Upper lobe of left lung (tissue), 6 donors: ENCODE measurements at regions not wholly inside any gene's neighbourhood (a gene's known extent, or its start where the extent isn't known, plus 50 kb on each side); places are given as distances from the start of the nearest gene placed in this dataset.

Experiments used
- ATAC-seq, 2 donors: fragments of 200-7000 bp; cut with Tn5 transposase; one replicate each; pipeline ENCODE4 v1.9.1; 2022; ENCODE audit warnings: mild to moderate bottlenecking in 2 of 2, moderate library complexity in 2 of 2; ENCODE audit not compliant: low FRiP score in 2 of 2
- DNase-seq, 2 donors: peaks; one replicate each; pipeline ENCODE4 v3.0.0-alpha.2; 2019 to 2020
- H3K27ac ChIP-seq, 4 donors: fragments of 200-600 bp; sonication (generic); one replicate each; pipeline ENCODE4 v1.5.1; 2016 to 2019
- H3K27me3 ChIP-seq, 4 donors: fragments of 200-600 bp; sonication (generic); one replicate each; pipeline ENCODE4 v1.5.1; 2017 to 2019
- H3K36me3 ChIP-seq, 4 donors: fragments of 200-600 bp; sonication (generic); one replicate each; pipeline ENCODE4 v1.5.1; 2016 to 2019
- H3K4me1 ChIP-seq, 4 donors: fragments of 200-600 bp; sonication (generic); one replicate each; pipeline ENCODE4 v1.5.1; 2018 to 2019
- H3K4me3 ChIP-seq, 4 donors: fragments of 200-600 bp; sonication (generic); one replicate each; pipeline ENCODE4 v1.5.1; 2017 to 2019; ENCODE audit warnings: mild to moderate bottlenecking in 2 of 4, moderate library complexity in 1 of 4
- H3K9me3 ChIP-seq, 4 donors: fragments of 200-600 bp; sonication (generic); one replicate each; pipeline ENCODE4 v1.5.1; 2018 to 2019
- CTCF ChIP-seq, 6 experiments: fragments of 450-650 bp in 4 of 6; fragments of 200-600 bp in 2 of 6; sonication (generic) in 2 of 6; IDR thresholded peaks; one replicate each; pipeline ENCODE4 v1.5.1; 2016 to 2019; ENCODE audit warnings: antibody characterized with exemption in 6 of 6
- EP300 ChIP-seq, 4 donors: sonication (generic); formaldehyde crosslinking; IDR thresholded peaks; one replicate each; pipeline ENCODE4 v1.5.1; 2017; ENCODE audit warnings: antibody characterized with exemption in 4 of 4, control low read depth in 2 of 4
- POLR2A ChIP-seq, 4 donors: fragments of 450-650 bp; IDR thresholded peaks; one replicate each; pipeline ENCODE4 v1.5.1; 2016 to 2017; ENCODE audit warnings: antibody characterized with exemption in 4 of 4, mild to moderate bottlenecking in 2 of 4
- POLR2AphosphoS5 ChIP-seq, 2 donors: sonication (generic); formaldehyde crosslinking; IDR thresholded peaks; one replicate each; pipeline ENCODE4 v1.5.1; 2017; ENCODE audit warnings: antibody characterized with exemption in 2 of 2
- WGBS, 2 donors: methylation state at CpG; one replicate each; pipeline ENCODE4 v1.1.5; 2017 to 2018; 5-methylcytosine and 5-hydroxymethylcytosine counted together
- donor health status: DM: no; HTN: no; CAD: no; lungs with moderate emphysema.
- donor health status: DM: no; HTN: yes; CAD: no; lungs with severe emphysema.

- H3K27me3 ChIP-seq = no peaks in the 10 kb centered on the region
These were observed 155.9 kb upstream of the ZNF217 start for GRCh38 chr20:53749499-53749898.

GRCh38 chr20:53748821-53749421 lies 155.3 kb upstream of the ZNF217 start:
- H3K27ac ChIP-seq = no peak overlapping the region
- no peaks in the 10 kb centered on the region for H3K36me3 ChIP-seq
- TF ChIP-seq CTCF (IDR thresholded peaks at IDR 0.05) (no peak), POLR2A (IDR thresholded peaks at IDR 0.05) (no peak), EP300 (IDR thresholded peaks at IDR 0.05) (no peak), POLR2AphosphoS5 (IDR thresholded peaks at IDR 0.05) (no peak)
- no peaks in the 10 kb centered on the region for H3K27me3 ChIP-seq
- 77 to 81% methylated on average over 6 of the region's 6 CpGs for WGBS, 2 donors
- no peak for ATAC-seq
- DNase-seq = no peak
- H3K4me1 ChIP-seq = peaks cover 15 to 17% (median 15%) of the 10 kb centered on the region in 4 donors
- H3K9me3 ChIP-seq = no peaks in the 10 kb centered on the region
- no peak overlapping the region for H3K4me3 ChIP-seq

More at GRCh38 chr20:53749499-53749898, 155.9 kb upstream of the ZNF217 start:
- WGBS, 2 donors = 57 to 67% methylated on average over 1 of the region's 1 CpG
- ATAC-seq (no peak), DNase-seq (no peak)
- H3K36me3 ChIP-seq = no peaks in the 10 kb centered on the region
- no peak overlapping the region for H3K4me3 ChIP-seq
- peaks cover 15 to 17% (median 15%) of the 10 kb centered on the region in 4 donors for H3K4me1 ChIP-seq
- no peak for TF ChIP-seq EP300 (IDR thresholded peaks at IDR 0.05)
- TF ChIP-seq POLR2AphosphoS5 (IDR thresholded peaks at IDR 0.05) = no peak
- no peak for TF ChIP-seq CTCF (IDR thresholded peaks at IDR 0.05)
- no peak for TF ChIP-seq POLR2A (IDR thresholded peaks at IDR 0.05)
- H3K27ac ChIP-seq = no peak overlapping the region
- H3K9me3 ChIP-seq = no peaks in the 10 kb centered on the region

- H3K27ac ChIP-seq = no peak overlapping the region
- TF ChIP-seq CTCF (IDR thresholded peaks at IDR 0.05) (no peak), POLR2AphosphoS5 (IDR thresholded peaks at IDR 0.05) (no peak), POLR2A (IDR thresholded peaks at IDR 0.05) (no peak), EP300 (IDR thresholded peaks at IDR 0.05) (no peak)
- 87 to 88% methylated on average over 2 of the region's 2 CpGs for WGBS, 2 donors
- no peaks in the 10 kb centered on the region for H3K9me3 ChIP-seq
- no peak overlapping the region for H3K4me3 ChIP-seq
- peaks cover 15 to 17% (median 15%) of the 10 kb centered on the region in 4 donors for H3K4me1 ChIP-seq
- H3K36me3 ChIP-seq = no peaks in the 10 kb centered on the region
- no peaks in the 10 kb centered on the region for H3K27me3 ChIP-seq
- DNase-seq (no peak), ATAC-seq (no peak)
These were observed 154.5 kb upstream of the ZNF217 start for GRCh38 chr20:53748176-53748575.

- DNase-seq (no peak), ATAC-seq (no peak)
- Histone ChIP-seq H3K9me3 (no peaks in the 10 kb centered on the region), H3K36me3 (no peaks in the 10 kb centered on the region), H3K4me1 (peaks cover 5 to 16% (median 12%) of the 10 kb centered on the region in 4 donors), H3K27me3 (no peaks in the 10 kb centered on the region), H3K4me3 (no peak overlapping the region), H3K27ac (no peak overlapping the region)
- WGBS, 2 donors = 73 to 77% methylated on average over 12 of the region's 12 CpGs
- TF ChIP-seq CTCF (IDR thresholded peaks at IDR 0.05) = no peak
- TF ChIP-seq POLR2AphosphoS5 (IDR thresholded peaks at IDR 0.05) = no peak
- TF ChIP-seq POLR2A (IDR thresholded peaks at IDR 0.05) = no peak
- TF ChIP-seq EP300 (IDR thresholded peaks at IDR 0.05) = no peak
These were observed 150.1 kb upstream of the ZNF217 start for GRCh38 chr20:53743607-53744260.
